ENCODE measurements at regions not wholly inside any gene's neighbourhood (a gene's known extent, or its start where the extent isn't known, plus 50 kb on each side); places are given as distances from the start of the nearest gene placed in this dataset.

DNA sequence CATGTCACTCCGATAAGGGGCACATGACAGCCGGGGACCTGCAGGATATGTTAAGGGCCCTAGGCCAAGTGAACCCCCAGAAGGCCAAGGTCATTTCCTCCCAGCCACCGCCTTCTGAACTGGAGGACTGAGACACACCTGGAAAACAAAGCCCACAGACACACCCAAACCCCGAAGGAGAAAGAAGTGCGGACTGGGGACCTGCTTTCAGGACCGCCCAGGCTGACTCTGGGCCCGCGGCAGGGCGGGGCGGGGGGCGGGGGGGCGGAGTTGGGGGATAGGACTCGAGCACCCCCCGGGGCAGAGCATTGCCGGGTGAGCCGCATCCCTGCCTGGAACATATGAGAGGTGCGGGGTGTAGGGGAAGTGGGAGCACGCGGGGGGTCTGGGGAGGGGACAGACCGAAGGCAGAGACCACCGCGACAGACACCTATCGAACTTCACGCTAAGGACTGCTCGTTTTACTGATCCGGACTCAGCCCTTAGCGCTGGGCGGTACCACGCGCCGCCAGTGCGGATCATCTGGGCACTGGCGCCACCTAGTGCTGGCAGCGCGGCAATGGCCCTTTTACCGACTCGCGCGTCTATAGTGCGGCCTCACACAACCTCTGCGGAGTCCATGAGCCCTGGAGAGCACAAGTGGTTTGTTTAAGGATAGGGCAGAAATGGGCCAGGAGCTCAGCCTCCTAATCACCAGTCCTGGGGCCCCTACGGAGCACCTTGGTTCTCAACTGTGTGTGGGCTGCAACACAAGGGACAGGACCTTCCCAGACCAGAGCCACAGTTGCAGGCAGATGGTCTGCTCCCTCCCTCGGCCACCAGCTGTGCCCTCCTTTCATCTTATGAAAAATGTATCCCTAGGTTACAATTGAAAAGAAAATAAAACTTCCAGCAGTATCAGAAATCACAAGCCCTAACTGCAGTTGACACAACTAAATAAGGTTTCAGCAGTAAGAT lies 157.6 kb downstream of the HERPUD2 start:
- no peak for TF ChIP-seq POLR2A (IDR thresholded peaks at IDR 0.05; ENCODE audit: low read depth, low read length)
- TF ChIP-seq TAF1 (IDR thresholded peaks at IDR 0.05; ENCODE audit: borderline replicate concordance, low read depth, low read length) = no peak
- no peak for TF ChIP-seq POLR2AphosphoS5 (IDR thresholded peaks at IDR 0.05; ENCODE audit: low read depth, low read length)
